Kasumi-1 (cell line): ENCODE measurements at regions not wholly inside any gene's neighbourhood (a gene's known extent, or its start where the extent isn't known, plus 50 kb on each side); places are given as distances from the start of the nearest gene placed in this dataset.
A peak's percentile ranks its signal among the peaks of the same experiment; 100 is the strongest.
"Not testable (repeated sequence)": the region's sequence is repeated elsewhere in the genome, so short reads cannot be mapped to it uniquely, and the experiment has no call there.

Source experiments
- DNase-seq, 2 experiments: peaks; one replicate each; lab custom pipeline; 2025; lab: John Stamatoyannopoulos, UW

DNA sequence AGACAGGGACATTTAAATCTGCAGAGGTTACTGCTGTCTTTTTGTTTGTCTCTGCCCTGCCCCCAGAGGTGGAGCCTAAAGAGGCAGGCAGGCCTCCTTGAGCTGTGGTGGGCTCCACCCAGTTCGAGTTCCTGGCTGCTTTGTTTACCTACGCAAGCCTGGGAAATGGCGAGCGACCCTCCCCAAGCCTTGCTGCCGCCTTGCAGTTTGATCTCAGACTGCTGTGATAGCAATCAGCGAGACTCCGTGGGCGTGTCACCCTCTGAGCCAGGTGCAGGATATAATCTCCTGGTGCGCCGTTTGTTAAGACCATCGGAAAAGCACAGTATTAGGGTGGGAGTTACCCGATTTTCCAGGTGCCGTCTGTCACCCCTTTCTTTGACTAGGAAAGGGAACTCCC lies 93.3 kb downstream of the ANKRD30BL start:
- DNase-seq = not testable (repeated sequence)

DNA sequence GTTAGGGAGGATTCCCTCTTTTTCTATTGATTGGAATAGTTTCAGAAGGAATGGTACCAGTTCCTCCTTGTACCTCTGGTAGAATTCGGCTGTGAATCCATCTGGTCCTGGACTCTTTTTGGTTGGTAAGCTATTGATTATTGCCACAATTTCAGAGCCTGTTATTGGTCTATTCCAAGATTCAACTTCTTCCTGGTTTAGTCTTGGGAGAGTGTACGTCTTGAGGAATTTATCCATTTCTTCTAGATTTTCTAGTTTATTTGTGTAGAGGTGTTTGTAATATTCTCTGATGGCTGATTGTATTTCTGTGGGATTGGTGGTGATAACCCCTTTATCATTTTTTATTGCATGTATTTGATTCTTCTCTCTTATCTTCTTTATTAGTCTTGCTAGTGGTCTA lies 96.4 kb downstream of the ANKRD30BL start:
- not testable (repeated sequence) for DNase-seq

DNA sequence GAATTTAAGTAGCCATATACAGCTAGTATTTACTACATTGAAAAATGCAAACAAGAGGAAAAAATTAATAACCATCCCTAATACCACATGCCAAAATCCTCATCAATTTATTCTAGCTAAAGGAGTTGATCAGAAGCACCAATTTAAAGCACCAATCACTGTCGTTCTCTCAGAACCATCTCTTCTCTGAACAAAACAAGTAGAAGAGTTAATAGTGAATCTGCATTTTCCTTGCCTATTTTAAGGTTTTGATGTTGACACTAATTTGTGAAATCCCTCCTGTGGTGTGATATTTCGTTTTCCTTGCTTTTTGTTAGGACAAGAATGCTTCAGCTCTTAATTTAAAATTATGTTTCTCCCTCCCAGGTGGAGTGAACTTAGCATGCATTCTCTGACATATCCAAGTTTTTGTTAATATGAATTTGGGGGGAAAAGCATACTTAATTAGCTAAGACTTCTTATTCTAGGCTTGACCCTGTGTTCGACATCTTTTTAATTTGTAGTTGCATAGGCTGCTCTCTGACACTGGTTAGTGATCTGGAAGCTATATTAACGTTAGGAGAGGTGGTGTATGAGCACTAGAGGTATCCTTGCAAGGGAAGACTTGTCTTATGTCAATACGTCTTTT lies 122.0 kb downstream of the ANKRD30BL start:
- DNase-seq = not testable (repeated sequence)

DNA sequence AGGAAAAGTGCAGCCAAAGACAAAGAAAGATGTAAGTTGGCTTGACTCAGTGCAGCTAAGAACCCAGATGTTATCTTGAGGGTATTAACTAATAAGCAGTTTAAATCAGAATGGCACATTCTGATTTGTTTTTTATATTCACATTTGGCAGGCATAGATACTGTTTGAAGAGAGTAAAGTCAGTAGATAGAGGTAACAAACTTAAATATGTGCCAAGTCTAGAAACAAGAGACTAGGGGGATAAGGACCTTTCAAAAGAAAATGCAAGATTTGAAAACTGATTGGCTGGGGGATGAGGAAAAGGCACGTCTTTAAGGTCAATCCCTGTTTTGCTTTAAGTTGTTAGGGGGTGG lies 122.9 kb downstream of the ANKRD30BL start:
- not testable (repeated sequence) for DNase-seq

DNA sequence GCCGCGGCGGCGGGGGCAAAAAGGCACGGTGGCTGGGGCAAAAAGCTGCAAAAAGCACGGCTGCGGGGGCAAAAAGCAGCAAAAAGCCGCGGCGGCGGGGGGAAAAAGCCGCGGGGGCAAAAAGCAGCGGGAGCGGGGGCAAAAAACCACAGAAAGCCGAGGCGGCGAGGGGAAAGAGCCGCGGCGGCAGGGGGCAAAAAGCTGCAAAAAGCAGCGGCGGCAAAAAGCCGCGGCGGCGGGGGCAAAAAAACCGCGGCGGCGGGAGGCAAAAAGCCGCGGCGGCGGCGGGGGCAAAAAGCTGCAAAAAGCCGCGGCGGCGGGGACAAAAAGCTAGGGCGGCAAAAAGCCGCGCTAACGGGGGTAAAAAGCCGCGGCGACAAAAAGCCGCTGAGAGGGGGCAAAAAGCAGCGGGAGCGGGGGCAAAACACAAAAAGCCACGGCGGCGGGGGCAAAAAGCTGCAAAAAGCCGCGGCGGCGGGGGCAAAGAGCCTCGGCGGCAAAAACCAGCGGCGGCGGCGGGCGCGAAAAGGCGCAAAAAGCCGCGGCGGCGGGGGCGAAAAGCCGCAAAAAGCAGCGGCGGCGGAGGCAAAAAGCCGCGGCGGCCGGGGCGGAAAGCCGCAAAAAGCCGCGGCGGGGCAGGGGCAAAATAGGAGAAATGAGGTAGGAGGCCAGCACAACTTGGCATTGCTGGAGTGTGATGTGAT lies 123.4 kb downstream of the ANKRD30BL start:
- no peak for DNase-seq

DNA sequence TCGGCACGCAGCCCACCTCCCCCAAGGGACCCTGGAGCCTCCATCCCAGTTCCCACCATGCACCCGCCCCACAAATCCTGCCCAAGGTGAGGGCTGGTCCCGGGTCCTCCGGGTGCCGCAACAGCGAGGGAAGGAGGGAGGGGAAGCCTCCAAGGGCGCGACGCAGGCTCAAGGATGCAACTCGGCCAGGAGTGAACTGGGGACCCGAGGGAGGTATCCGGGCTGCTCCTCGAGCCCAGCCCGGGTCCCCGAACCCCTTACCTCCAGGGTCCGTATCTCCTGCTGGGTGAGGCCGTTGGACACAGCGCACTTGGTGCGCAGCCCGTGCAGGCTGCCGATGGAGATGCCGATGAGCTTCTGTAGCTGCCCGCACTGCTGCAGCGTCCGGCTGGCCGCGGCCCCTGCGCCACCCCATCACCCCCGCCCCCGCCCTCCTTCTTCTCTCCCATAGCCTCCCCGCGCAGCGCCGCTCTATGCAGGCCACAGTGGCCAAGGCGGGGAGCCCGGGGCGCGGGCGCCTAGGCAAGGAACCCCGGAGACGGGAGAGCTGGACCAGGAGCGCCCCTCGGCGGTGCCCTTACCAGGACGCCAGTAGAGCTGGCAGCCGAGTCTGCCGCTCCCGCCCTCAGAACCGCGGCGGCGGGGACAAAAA lies 124.1 kb downstream of the ANKRD30BL start:
- DNase-seq = no peak

DNA sequence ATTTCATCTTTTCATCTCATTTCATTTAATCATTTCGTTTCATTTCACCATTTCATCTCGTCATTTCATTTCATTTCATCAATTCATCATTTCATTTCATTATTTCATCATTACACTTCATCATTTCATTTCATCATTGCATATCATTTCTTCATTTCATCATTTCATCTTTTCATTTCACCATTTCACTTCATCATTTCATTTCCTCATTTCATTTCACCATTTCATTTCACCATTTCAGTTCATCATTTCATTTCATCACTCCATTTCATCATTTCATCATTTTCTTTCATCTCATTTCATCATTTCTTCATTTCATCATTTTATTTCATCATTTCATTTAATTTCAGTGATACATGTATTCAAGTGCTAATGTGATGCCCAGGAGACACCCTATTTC lies 127.1 kb downstream of the ANKRD30BL start:
- no peak for DNase-seq

DNA sequence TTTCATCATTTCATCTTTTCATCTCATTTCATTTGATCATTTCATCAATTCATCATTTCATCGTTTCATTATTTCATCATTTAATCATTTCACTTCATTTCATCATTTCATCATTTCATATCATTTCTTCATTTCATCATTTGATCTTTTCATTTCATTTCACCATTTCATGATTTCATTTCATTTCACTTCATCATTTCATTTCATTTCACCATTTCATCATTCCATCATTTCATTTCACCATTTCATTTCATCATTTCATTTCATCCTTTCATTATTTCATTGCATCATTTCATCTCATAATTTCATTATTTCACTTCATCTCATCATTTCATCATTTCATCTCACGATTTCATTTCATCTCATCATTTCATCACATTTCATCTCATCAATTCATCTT lies 127.8 kb downstream of the ANKRD30BL start:
- DNase-seq = no peak

DNA sequence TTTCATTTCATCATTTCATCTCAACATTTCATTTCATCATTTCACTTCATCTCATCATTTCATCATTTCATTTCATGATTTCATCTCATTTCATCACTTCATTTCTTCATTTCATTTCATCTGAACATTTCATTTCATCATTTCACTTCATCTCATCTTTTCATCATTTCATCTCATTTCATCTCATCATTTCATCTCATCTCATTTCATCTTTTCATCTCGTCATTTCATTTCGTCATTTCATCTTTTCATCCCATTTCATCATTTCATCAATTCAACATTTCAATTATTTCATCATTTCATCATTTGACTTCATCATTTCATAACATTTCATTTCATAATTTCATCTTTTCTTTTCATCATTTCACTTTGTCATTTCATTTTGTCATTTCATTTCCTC lies 128.4 kb downstream of the ANKRD30BL start:
- no peak for DNase-seq

DNA sequence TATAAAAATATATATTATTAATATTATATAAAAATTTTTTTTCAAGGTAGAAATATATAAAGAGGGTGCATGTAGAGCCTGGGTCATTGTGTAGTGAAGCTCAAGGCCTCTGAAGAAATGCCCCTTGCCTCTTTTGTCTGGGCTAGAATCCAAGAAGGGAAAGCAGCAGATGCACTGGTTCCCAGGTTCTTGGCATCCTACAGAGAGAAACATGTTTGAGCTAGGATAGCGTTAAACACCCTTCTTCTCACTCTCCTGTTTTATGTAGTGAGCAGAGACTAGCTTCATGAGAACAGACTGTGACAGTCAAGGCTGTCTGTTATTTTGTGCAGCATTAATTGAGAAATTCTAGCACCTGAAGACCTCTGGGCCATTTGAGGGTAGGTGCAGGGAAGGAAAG lies 149.7 kb downstream of the ANKRD30BL start:
- not testable (repeated sequence) for DNase-seq

DNA sequence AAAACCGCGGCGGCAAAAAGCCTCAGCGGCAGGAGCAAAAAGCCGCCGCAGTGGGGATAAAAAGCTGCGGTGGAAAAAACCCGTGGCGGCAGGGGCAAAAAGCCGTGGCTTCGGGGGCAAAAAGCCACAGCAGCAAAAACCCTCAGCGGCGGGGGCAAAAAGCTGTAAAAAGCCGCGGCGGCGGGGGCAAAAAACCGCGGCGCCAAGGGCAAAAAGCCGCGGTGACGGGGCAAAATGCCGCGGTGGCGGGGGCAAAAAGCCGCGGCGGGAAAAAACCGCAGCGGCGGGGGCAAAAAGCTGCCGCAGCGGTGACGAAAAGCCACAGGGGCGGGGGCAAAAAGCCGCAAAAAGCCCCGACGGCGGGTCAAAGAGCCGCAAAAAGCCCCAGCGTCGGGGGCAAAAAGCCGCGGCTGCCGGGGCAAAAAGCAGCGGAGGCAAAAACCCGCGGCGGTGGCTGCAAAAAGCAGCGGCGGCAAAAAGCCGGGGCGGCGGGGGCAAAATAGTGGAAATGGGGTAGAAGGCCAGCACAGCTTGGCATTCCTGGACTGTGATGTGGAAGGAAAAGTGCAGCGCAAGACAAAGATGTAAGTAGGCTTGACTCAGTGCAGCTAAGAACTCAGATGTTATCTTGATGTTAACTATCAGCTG lies 151.8 kb downstream of the ANKRD30BL start:
- no peak for DNase-seq

DNA sequence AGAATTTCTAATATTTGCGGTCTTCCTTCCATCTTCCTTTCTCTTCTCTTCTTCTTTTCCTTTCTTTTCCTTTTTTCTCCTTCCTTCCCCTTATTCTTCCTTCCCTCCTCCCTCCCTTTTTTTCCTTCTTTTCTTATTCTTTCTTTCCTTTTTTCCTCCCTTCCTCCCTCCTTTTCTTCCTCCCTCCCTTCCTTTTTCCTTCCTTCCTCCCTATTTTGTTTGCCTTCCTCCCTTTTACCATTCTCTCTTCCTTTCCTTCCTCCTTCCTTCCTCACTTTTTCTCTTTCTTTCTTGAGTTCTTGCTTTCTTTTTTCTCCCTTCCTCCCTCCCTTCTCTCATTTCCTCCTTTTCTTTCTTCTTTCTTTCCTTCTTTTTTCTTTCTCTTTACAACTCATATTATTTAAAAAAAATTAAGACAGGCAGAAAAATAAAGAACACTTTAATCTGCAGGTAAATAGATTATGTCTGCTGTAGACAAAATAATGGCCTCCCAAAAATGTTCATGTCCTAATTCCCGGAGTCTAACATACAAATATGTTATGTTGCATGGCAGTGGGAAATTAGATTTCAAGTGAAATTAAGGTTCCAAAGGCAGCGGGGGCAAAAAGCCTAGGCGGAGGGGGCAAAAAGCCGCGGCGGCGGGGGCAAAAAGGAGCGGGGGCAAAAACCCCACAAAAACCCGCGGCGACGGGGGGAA lies 152.4 kb downstream of the ANKRD30BL start:
- no peak for DNase-seq

DNA sequence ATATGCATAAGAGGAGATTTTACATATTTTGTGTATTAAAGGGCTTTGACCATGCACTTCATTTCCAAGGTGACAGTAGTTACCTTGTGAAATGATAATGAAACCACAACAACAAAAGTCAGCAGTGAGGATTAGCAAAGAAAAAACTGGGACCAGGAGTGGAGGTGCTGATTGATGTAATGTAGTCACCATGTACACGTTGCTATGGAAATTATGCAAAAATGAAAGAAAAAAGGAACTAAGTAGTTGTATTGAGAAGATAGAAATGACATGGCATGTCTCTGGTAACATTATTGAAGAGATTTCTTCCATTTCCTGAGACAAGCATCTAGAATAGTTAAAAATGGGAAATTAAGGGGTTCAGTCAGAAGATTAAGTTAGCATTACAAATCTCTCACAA lies 171.0 kb downstream of the ANKRD30BL start:
- DNase-seq = not testable (repeated sequence)

DNA sequence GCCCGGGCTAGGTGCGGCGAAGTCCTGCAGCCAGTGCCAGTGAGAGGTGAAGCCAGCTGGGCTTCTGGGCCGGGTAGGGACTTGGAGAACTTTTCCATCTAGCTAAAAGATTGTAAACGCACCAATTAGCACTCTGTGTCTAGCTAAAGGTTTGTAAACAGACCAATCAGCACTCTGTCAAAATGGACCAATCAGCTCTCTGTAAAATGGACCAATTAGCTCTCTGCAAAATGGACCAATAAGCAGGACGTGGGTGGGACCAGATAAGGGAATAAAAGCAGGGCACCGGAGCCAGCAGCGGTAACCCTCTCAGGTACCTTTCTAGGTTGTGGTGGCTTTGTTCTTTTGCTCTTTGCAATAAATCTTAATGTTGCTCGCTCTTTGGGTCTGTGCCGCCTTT lies 195.1 kb downstream of the ANKRD30BL start:
- not testable (repeated sequence) for DNase-seq

DNA sequence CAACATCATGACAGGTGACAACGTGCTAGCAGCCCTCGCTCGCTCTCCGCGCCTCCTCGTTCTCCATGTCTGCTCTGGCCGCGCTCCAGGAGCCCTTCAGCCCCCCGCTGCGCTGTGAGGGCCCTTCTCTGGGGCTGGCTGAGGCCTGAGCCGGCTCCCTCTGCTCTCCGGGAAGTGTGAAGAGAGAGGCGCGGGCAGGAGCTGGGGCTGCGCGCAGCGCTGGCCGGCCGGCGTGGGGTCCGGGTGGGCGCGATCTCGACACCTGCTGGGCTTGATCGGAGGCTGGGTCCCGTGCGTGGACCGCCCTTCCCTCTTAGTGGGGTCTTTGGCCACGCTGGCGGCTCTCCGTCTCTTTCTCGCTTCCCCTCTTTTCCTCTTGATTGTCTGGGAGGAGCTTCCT lies 195.5 kb downstream of the ANKRD30BL start:
- DNase-seq = no peak

DNA sequence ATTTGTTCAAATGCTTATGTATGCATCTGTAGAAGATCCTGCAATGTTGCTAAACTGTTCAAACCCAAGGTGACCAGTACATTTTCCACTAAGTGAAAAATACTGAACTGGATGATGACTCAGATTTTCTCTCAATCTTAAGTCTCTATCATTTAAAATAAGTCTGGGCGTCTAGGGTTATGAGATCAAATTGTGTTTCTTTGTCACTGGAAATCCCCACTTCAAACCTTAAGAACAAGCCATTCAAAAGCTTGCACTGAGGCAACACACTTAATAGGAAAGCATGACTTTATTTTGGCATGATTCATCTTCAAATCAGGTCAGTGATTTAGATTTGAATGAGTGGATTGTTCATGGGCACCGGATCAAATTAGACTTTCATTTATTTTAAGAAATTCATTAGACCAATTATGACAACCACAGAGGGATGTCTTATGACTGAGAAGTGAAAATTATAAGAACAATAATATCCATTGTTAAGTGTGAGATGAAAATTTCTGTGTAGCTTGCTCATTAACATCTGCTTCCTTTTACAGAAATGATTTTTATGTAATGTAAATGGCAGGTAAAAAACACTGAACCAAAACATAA lies 203.6 kb downstream of the ANKRD30BL start:
- DNase-seq = not testable (repeated sequence)

DNA sequence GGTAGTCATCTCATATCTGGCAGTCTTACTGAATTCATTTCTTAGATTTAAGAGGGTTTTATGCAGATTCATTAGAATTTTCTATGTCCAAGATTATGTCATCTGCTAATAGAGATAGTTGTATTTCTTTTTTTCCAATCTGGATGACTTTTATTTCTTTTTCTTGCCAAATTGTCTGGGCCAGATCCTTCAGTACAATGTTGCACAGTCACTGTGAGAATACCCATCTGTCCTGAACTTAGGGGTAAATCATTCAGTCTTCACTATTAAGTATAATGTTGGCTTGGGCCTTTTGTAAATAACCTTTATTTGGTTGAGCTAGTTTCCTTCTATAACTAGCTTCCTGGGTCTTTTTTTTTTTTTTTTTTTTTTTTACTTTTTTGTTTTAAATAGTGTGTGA lies 213.1 kb downstream of the ANKRD30BL start:
- not testable (repeated sequence) for DNase-seq

DNA sequence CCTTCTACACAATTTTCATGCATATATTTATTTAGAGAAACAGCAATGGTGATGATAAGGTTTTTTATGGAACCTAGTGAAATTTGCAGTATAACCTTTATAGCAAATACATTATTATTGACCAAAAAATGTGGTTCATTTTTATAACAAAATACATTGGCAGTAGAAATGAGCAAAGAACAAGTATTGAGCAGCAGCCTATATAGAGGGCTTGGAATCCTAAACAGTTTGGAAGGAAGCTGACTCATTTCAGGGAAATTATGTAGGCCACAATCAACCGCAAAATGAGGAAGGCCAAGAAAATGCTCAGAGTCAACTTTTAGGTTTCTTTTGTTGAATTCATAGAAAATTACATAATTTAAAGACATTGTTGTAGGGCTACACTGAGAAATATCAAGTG lies 238.5 kb downstream of the ANKRD30BL start:
- DNase-seq = peak; percentile 45 to 63

DNA sequence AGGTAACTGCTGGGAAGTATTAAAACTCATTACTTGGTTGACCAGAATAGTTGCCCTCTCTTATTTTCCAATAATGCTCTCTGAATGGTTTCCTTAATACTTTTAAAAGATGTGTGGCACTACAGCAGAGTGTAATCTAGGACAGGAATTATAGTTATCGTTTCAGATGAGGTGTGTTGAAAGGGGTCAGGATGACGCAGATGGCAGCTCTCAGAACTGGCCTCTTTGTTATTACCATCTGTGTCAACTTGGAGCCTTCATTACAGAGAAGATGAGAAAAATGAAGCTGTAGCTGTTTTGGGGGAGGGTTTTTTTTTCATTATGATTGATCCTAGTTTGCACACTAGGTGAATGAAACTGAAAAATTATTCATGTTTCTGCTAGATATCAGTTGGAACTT lies 238.9 kb downstream of the ANKRD30BL start:
- not testable (repeated sequence) for DNase-seq
